ENCODE measurements at regions not wholly inside any gene's neighbourhood (a gene's known extent, or its start where the extent isn't known, plus 50 kb on each side); places are given as distances from the start of the nearest gene placed in this dataset.
"Not testable (repeated sequence)": the region's sequence is repeated elsewhere in the genome, so short reads cannot be mapped to it uniquely, and the experiment has no call there.

GRCh38 chr2:85949280-85949679 lies 60.5 kb upstream of the ST3GAL5 start:
- no peak for DNase-seq (ENCODE audit: low spot score in 2 of 2)
- Histone ChIP-seq H3K4me3 (no peak overlapping the region), H3K36me3 (no peaks in the 10 kb centered on the region), H3K27me3 (no peaks in the 10 kb centered on the region), H3K9me3 (no peaks in the 10 kb centered on the region), H3K27ac (no peak overlapping the region), H3K4me1 (no peaks in the 10 kb centered on the region)
- intact Hi-C loops (cut with DNase I) = no loop called here
- no peak for TF ChIP-seq CTCF (IDR thresholded peaks at IDR 0.05)

GRCh38 chr2:85947593-85947992 lies 58.8 kb upstream of the ST3GAL5 start:
- Histone ChIP-seq H3K4me1 (no peaks in the 10 kb centered on the region), H3K4me3 (no peak overlapping the region), H3K27me3 (no peaks in the 10 kb centered on the region), H3K36me3 (no peaks in the 10 kb centered on the region), H3K27ac (no peak overlapping the region), H3K9me3 (no peaks in the 10 kb centered on the region)
- no peak for TF ChIP-seq CTCF (IDR thresholded peaks at IDR 0.05)
- DNase-seq (ENCODE audit: low spot score in 2 of 2) = no peak
- intact Hi-C loops (cut with DNase I) = no loop called here

- intact Hi-C loops (cut with DNase I) = no loop called here
- Histone ChIP-seq H3K27me3 (no peaks in the 10 kb centered on the region), H3K27ac (no peak overlapping the region), H3K36me3 (no peaks in the 10 kb centered on the region), H3K9me3 (no peaks in the 10 kb centered on the region), H3K4me1 (no peaks in the 10 kb centered on the region), H3K4me3 (no peak overlapping the region)
- no peak for DNase-seq (ENCODE audit: low spot score in 2 of 2)
- TF ChIP-seq CTCF (IDR thresholded peaks at IDR 0.05) = no peak
Measured at GRCh38 chr2:85945586-85945985, 56.8 kb upstream of the ST3GAL5 start.

- H3K4me3 ChIP-seq = no peak overlapping the region
- TF ChIP-seq CTCF (IDR thresholded peaks at IDR 0.05) = no peak
- H3K4me1 ChIP-seq = no peaks in the 10 kb centered on the region
- H3K27ac ChIP-seq = no peak overlapping the region
- no peaks in the 10 kb centered on the region for H3K36me3 ChIP-seq
- intact Hi-C loops (cut with DNase I) = no loop called here
- H3K9me3 ChIP-seq = no peaks in the 10 kb centered on the region
- no peaks in the 10 kb centered on the region for H3K27me3 ChIP-seq
- no peak for DNase-seq (ENCODE audit: low spot score in 2 of 2)
Measured at GRCh38 chr2:85945172-85945571, 56.4 kb upstream of the ST3GAL5 start.

GRCh38 chr2:85942346-85942957 lies 53.7 kb upstream of the ST3GAL5 start:
- H3K27ac ChIP-seq = no peak overlapping the region
- no peaks in the 10 kb centered on the region for H3K4me1 ChIP-seq
- no peak overlapping the region for H3K4me3 ChIP-seq
- no peaks in the 10 kb centered on the region for H3K9me3 ChIP-seq
- intact Hi-C loops (cut with DNase I) = no loop called here
- TF ChIP-seq CTCF (IDR thresholded peaks at IDR 0.05) = no peak
- DNase-seq (ENCODE audit: low spot score in 2 of 2) = no peak
- no peaks in the 10 kb centered on the region for H3K36me3 ChIP-seq
- H3K27me3 ChIP-seq = no peaks in the 10 kb centered on the region

- H3K27ac ChIP-seq; intact Hi-C loops (cut with DNase I); H3K4me1 ChIP-seq; DNase-seq (ENCODE audit: low spot score in 2 of 2); H3K9me3 ChIP-seq; H3K27me3 ChIP-seq; H3K4me3 ChIP-seq; H3K36me3 ChIP-seq: not testable (repeated sequence)
Measured at GRCh38 chr2:85941490-85941889, 52.7 kb upstream of the ST3GAL5 start.

All from ascending aorta (tissue), 2 donors.